H9 (cell line): ENCODE measurements at regions not wholly inside any gene's neighbourhood (a gene's known extent, or its start where the extent isn't known, plus 50 kb on each side); places are given as distances from the start of the nearest gene placed in this dataset.

ENCODE experiments used
- DNase-seq: peaks from one replicate; pipeline ENCODE4 v3.0.0-alpha.2; 2017
- H2AFZ ChIP-seq: one replicate; pipeline ENCODE4 v1.6.1; 2013; ENCODE audit warnings: mild to moderate bottlenecking, low read length, control low read depth, moderate library complexity
- H2AK5ac ChIP-seq: 2 replicates; pipeline ENCODE4 v1.6.1; 2013; ENCODE audit warnings: low read length, control low read depth, mixed read lengths; ENCODE audit not compliant: insufficient read length
- H2BK120ac ChIP-seq: one replicate; pipeline ENCODE4 v1.6.1; 2013; ENCODE audit warnings: low read depth, mild to moderate bottlenecking, low read length, control low read depth, inconsistent platforms; ENCODE audit not compliant: poor library complexity, severe bottlenecking
- H2BK12ac ChIP-seq: 2 replicates; pipeline ENCODE4 v1.6.1; 2013; ENCODE audit warnings: low read length, control low read depth, mixed read lengths, low read depth; ENCODE audit not compliant: insufficient read length
- H2BK15ac ChIP-seq: 2 replicates; pipeline ENCODE4 v1.6.1; 2013; ENCODE audit warnings: low read depth, low read length, control low read depth
- H2BK20ac ChIP-seq: one replicate; pipeline ENCODE4 v1.6.1; 2013; ENCODE audit warnings: low read depth, mild to moderate bottlenecking, low read length, control low read depth, inconsistent platforms; ENCODE audit not compliant: poor library complexity, severe bottlenecking
- H2BK5ac ChIP-seq: 2 replicates; pipeline ENCODE4 v1.6.1; 2013; ENCODE audit warnings: low read length, control low read depth, mixed read lengths; ENCODE audit not compliant: insufficient read length
- H3K14ac ChIP-seq: 2 replicates; pipeline ENCODE4 v1.6.1; 2013; ENCODE audit warnings: low read length, control low read depth; ENCODE audit not compliant: insufficient read depth
- H3K18ac ChIP-seq: 2 replicates; pipeline ENCODE4 v1.6.1; 2013; ENCODE audit warnings: low read depth, mild to moderate bottlenecking, mixed read lengths, low read length, control low read depth; ENCODE audit not compliant: insufficient read length
- H3K23ac ChIP-seq: 2 replicates; pipeline ENCODE4 v1.6.1; 2013; ENCODE audit warnings: low read length, control low read depth, mixed read lengths, low read depth; ENCODE audit not compliant: insufficient read length
- H3K23me2 ChIP-seq: 2 replicates; pipeline ENCODE4 v1.6.1; 2013; ENCODE audit warnings: low read depth, mild to moderate bottlenecking, mixed read lengths, low read length, control low read depth; ENCODE audit not compliant: insufficient read length, poor library complexity, severe bottlenecking
- H3K27ac ChIP-seq: 2 replicates; pipeline ENCODE4 v1.5.1; 2013; ENCODE audit warnings: low read length, control low read depth, mixed read lengths, low read depth; ENCODE audit not compliant: insufficient read length
- H3K27me3 ChIP-seq: 2 replicates; pipeline ENCODE4 v1.6.1; 2013; ENCODE audit warnings: low read length, control low read depth, inconsistent platforms; ENCODE audit not compliant: insufficient read depth
- H3K4ac ChIP-seq: 2 replicates; pipeline ENCODE4 v1.6.1; 2013; ENCODE audit warnings: low read depth, mild to moderate bottlenecking, control low read depth, inconsistent platforms, low read length, moderate library complexity
- H3K4me1 ChIP-seq: 2 replicates; pipeline ENCODE4 v1.6.1; 2013; ENCODE audit warnings: low read length, control low read depth, inconsistent platforms; ENCODE audit not compliant: insufficient read depth
- H3K4me2 ChIP-seq: 2 replicates; pipeline ENCODE4 v1.6.1; 2013; ENCODE audit warnings: low read length, control low read depth, mixed read lengths; ENCODE audit not compliant: insufficient read length, insufficient read depth
- H3K56ac ChIP-seq: 2 replicates; pipeline ENCODE4 v1.6.1; 2013; ENCODE audit warnings: low read depth, mild to moderate bottlenecking, mixed read lengths, low read length, control low read depth; ENCODE audit not compliant: insufficient read length
- H3K79me1 ChIP-seq: 2 replicates; pipeline ENCODE4 v1.6.1; 2013; ENCODE audit warnings: low read depth, mild to moderate bottlenecking, moderate library complexity, low read length, control low read depth, inconsistent platforms; ENCODE audit not compliant: insufficient read depth, poor library complexity, severe bottlenecking
- H3K79me2 ChIP-seq: 2 replicates; pipeline ENCODE4 v1.6.1; 2013; ENCODE audit warnings: low read length, control low read depth, inconsistent platforms; ENCODE audit not compliant: insufficient read depth
- H3K9ac ChIP-seq: 2 replicates; pipeline ENCODE4 v1.6.1; 2013; ENCODE audit warnings: low read length, control low read depth, mixed read lengths; ENCODE audit not compliant: insufficient read length; ENCODE audit errors: extremely low read depth
- H3K9me3 ChIP-seq: one replicate; pipeline ENCODE4 v1.6.1; 2013; ENCODE audit warnings: low read depth, low read length, inconsistent platforms; ENCODE audit not compliant: control insufficient read depth
- H3T11ph ChIP-seq: one replicate; pipeline ENCODE4 v1.6.1; 2013; ENCODE audit warnings: mild to moderate bottlenecking, low read length, control low read depth, inconsistent platforms
- H4K20me1 ChIP-seq: one replicate; pipeline ENCODE4 v1.6.1; 2013; ENCODE audit not compliant: control insufficient read depth, insufficient read length, insufficient read depth
- H4K5ac ChIP-seq: 2 replicates; pipeline ENCODE4 v1.6.1; 2013; ENCODE audit warnings: low read depth, mild to moderate bottlenecking, mixed read lengths, low read length, control low read depth; ENCODE audit not compliant: insufficient read length
- H4K8ac ChIP-seq: replicated peaks from 2 replicates; pipeline ENCODE4 v1.6.1; 2013; ENCODE audit warnings: low read length, control low read depth, mixed read lengths, low read depth; ENCODE audit not compliant: insufficient read length
- H4K91ac ChIP-seq: 2 replicates; pipeline ENCODE4 v1.6.1; 2013; ENCODE audit warnings: low read depth, mild to moderate bottlenecking, moderate library complexity, mixed read lengths, low read length, control low read depth; ENCODE audit not compliant: insufficient read length
- H3K27ac Mint-ChIP-seq, 3 experiments: 2 replicates in 2 of 3; 3 replicates in 1 of 3; pipeline ENCODE4 v1.8.0; 2020 to 2021; ENCODE audit warnings: mixed read lengths in 3 of 3, mild to moderate bottlenecking in 1 of 3, moderate library complexity in 1 of 3
- H3K27me3 Mint-ChIP-seq: 2 replicates; pipeline ENCODE4 v1.8.0; 2021; ENCODE audit warnings: low read depth, mild to moderate bottlenecking, moderate library complexity, mixed read lengths
- H3K36me3 Mint-ChIP-seq, 3 experiments: 2 replicates in 2 of 3; 3 replicates in 1 of 3; pipeline ENCODE4 v1.8.0; 2020 to 2021; ENCODE audit warnings: low read depth in 3 of 3, mixed read lengths in 3 of 3; ENCODE audit not compliant: insufficient read depth in 1 of 3
- H3K4me1 Mint-ChIP-seq, 2 experiments: 2 replicates each; pipeline ENCODE4 v1.8.0; 2020; ENCODE audit warnings: mixed read lengths in 2 of 2
- H3K4me3 Mint-ChIP-seq, 2 experiments: 2 replicates in 1 of 2; 3 replicates in 1 of 2; pipeline ENCODE4 v1.8.0; 2020 to 2021; ENCODE audit warnings: mild to moderate bottlenecking in 2 of 2, mixed read lengths in 2 of 2, moderate library complexity in 1 of 2
- H3K9me3 Mint-ChIP-seq, 2 experiments: 2 replicates in 1 of 2; 3 replicates in 1 of 2; pipeline ENCODE4 v1.8.0; 2020; ENCODE audit warnings: mild to moderate bottlenecking in 2 of 2, mixed read lengths in 2 of 2, moderate library complexity in 1 of 2
- CTCF ChIP-seq: fragments of 200-600 bp; sonication (generic); conservative IDR thresholded peaks from 3 replicates; pipeline ENCODE4 v1.8.0; 2021; ENCODE audit warnings: antibody characterized with exemption, mild to moderate bottlenecking

DNA sequence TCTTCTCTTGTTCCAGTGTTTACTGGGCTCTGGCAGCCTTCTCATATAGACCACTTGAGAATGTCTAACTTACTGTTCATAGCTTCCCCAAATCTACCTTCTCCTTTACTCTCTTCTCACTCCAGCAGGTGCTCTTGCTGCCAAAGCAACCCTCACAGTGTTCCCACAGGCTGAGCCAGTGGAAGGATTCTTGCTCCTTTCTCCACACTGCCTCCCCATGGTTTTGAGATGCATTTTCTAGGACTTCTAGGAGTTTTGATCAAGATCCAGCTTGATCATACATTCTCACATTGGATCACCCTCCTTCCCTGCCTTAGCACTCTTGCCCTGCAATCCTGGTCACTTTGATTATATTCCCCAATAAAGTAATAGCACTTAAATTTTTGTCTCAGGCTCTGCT lies 230.8 kb downstream of the TMEM47 start:
- Histone ChIP-seq H3K4ac (no peak overlapping the region), H4K91ac (no peak overlapping the region), H3K27me3 (no peaks in the 10 kb centered on the region), H4K8ac (no peak overlapping the region), H2BK120ac (no peak overlapping the region), H4K20me1 (no peaks in the 10 kb centered on the region), H3K4me2 (no peak overlapping the region), H3K27ac (no peak overlapping the region), H3K79me1 (no peaks in the 10 kb centered on the region), H3K18ac (no peak overlapping the region), H2AFZ (no peak overlapping the region), H3K56ac (no peak overlapping the region), H3K4me1 (no peaks in the 10 kb centered on the region), H3K9ac (no peak overlapping the region), H3K23ac (no peak overlapping the region), H3K9me3 (no peaks in the 10 kb centered on the region), H3K14ac (no peak overlapping the region), H4K5ac (no peak overlapping the region), H3K23me2 (no peaks in the 10 kb centered on the region), H2AK5ac (no peak overlapping the region), H2BK20ac (no peak overlapping the region), H3T11ph (no peak overlapping the region), H3K79me2 (no peaks in the 10 kb centered on the region), H2BK15ac (no peak overlapping the region), H2BK12ac (no peak overlapping the region), H2BK5ac (no peak overlapping the region)
- no peak overlapping the region for H3K4me3 Mint-ChIP-seq
- TF ChIP-seq CTCF = peak; percentile 67
- H3K27me3 Mint-ChIP-seq = no peaks in the 10 kb centered on the region; the same call in 1 of the 2 replicates
- peaks cover 4 to 44% of the 10 kb centered on the region in 2 experiments; a peak in 4 of 5 replicates for H3K9me3 Mint-ChIP-seq
- peak; percentile 48 for DNase-seq
- H3K27ac Mint-ChIP-seq = no peak overlapping the region
- no peaks in the 10 kb centered on the region for H3K36me3 Mint-ChIP-seq
- H3K4me1 Mint-ChIP-seq = no peaks in the 10 kb centered on the region
